ENCODE measurements at regions not wholly inside any gene's neighbourhood (a gene's known extent, or its start where the extent isn't known, plus 50 kb on each side); places are given as distances from the start of the nearest gene placed in this dataset.

- Histone ChIP-seq H3K27ac (no peak overlapping the region), H3K36me3 (no peaks in the 10 kb centered on the region), H3K4me3 (no peak overlapping the region), H3K4me1 (replicated peaks) (no peaks in the 10 kb centered on the region), H3K27me3 (replicated peaks; ENCODE audit: insufficient read depth) (no peaks in the 10 kb centered on the region), H3K9me3 (no peaks in the 10 kb centered on the region)
- no peak for TF ChIP-seq POLR2AphosphoS5 (IDR thresholded peaks at IDR 0.05)
- no peak for TF ChIP-seq POLR2A (IDR thresholded peaks at IDR 0.05)
- TF ChIP-seq CTCF (IDR thresholded peaks at IDR 0.05) = no peak
- intact Hi-C loops (cut with DNase I) = no loop called here
- no peak for DNase-seq (ENCODE audit: low spot score)
- 97% methylated on average over 1 of the region's 1 CpG for WGBS
Measured at GRCh38 chr2:107634172-107634571, 192.5 kb upstream of the RGPD4 start.

- H3K27ac ChIP-seq = no peak overlapping the region
- H3K36me3 ChIP-seq = no peaks in the 10 kb centered on the region
- H3K9me3 ChIP-seq = no peaks in the 10 kb centered on the region
- TF ChIP-seq POLR2AphosphoS5 (IDR thresholded peaks at IDR 0.05) (no peak), CTCF (IDR thresholded peaks at IDR 0.05) (no peak), POLR2A (IDR thresholded peaks at IDR 0.05) (no peak)
- intact Hi-C loops (cut with DNase I) = no loop called here
- H3K4me1 ChIP-seq (replicated peaks) = no peaks in the 10 kb centered on the region
- 84% methylated on average over 3 of the region's 3 CpGs for WGBS
- no peak overlapping the region for H3K4me3 ChIP-seq
- H3K27me3 ChIP-seq (replicated peaks; ENCODE audit: insufficient read depth) = no peaks in the 10 kb centered on the region
- no peak for DNase-seq (ENCODE audit: low spot score)
Measured at GRCh38 chr2:107635883-107636282, 190.8 kb upstream of the RGPD4 start.

- Histone ChIP-seq H3K4me1 (replicated peaks) (no peaks in the 10 kb centered on the region), H3K36me3 (no peaks in the 10 kb centered on the region), H3K27ac (no peak overlapping the region), H3K4me3 (no peak overlapping the region), H3K27me3 (replicated peaks; ENCODE audit: insufficient read depth) (no peaks in the 10 kb centered on the region), H3K9me3 (no peaks in the 10 kb centered on the region)
- intact Hi-C loops (cut with DNase I) = no loop called here
- DNase-seq (ENCODE audit: low spot score) = no peak
- TF ChIP-seq POLR2AphosphoS5 (IDR thresholded peaks at IDR 0.05) (no peak), CTCF (IDR thresholded peaks at IDR 0.05) (no peak), POLR2A (IDR thresholded peaks at IDR 0.05) (no peak)
Measured at GRCh38 chr2:107645586-107645985, 181.1 kb upstream of the RGPD4 start.

GRCh38 chr2:107648781-107649404 lies 177.8 kb upstream of the RGPD4 start:
- H3K27me3 ChIP-seq (replicated peaks; ENCODE audit: insufficient read depth) = no peaks in the 10 kb centered on the region
- no peaks in the 10 kb centered on the region for H3K4me1 ChIP-seq (replicated peaks)
- TF ChIP-seq POLR2A (IDR thresholded peaks at IDR 0.05) (no peak), CTCF (IDR thresholded peaks at IDR 0.05) (no peak), POLR2AphosphoS5 (IDR thresholded peaks at IDR 0.05) (no peak)
- no peak overlapping the region for H3K4me3 ChIP-seq
- no peaks in the 10 kb centered on the region for H3K36me3 ChIP-seq
- H3K27ac ChIP-seq = no peak overlapping the region
- intact Hi-C loops (cut with DNase I) = no loop called here
- WGBS = 87% methylated on average over 11 of the region's 11 CpGs
- DNase-seq (ENCODE audit: low spot score) = no peak
- H3K9me3 ChIP-seq = no peaks in the 10 kb centered on the region

GRCh38 chr2:107657049-107657448 lies 169.6 kb upstream of the RGPD4 start:
- H3K4me3 ChIP-seq = no peak overlapping the region
- H3K36me3 ChIP-seq = no peaks in the 10 kb centered on the region
- H3K4me1 ChIP-seq (replicated peaks) = no peaks in the 10 kb centered on the region
- no peak for DNase-seq (ENCODE audit: low spot score)
- WGBS = 73% methylated on average over 3 of the region's 3 CpGs
- no peaks in the 10 kb centered on the region for H3K27me3 ChIP-seq (replicated peaks; ENCODE audit: insufficient read depth)
- no peaks in the 10 kb centered on the region for H3K9me3 ChIP-seq
- no peak overlapping the region for H3K27ac ChIP-seq
- TF ChIP-seq CTCF (IDR thresholded peaks at IDR 0.05) (no peak), POLR2A (IDR thresholded peaks at IDR 0.05) (no peak), POLR2AphosphoS5 (IDR thresholded peaks at IDR 0.05) (no peak)
- intact Hi-C loops (cut with DNase I) = no loop called here
